ENCODE measurements at regions not wholly inside any gene's neighbourhood (a gene's known extent, or its start where the extent isn't known, plus 50 kb on each side); places are given as distances from the start of the nearest gene placed in this dataset.
"Not testable (repeated sequence)": the region's sequence is repeated elsewhere in the genome, so short reads cannot be mapped to it uniquely, and the experiment has no call there.

- not testable (repeated sequence) for H3K9me3 ChIP-seq (ENCODE audit: control insufficient read depth, insufficient read depth, low read depth, low read length); H3K27ac ChIP-seq (ENCODE audit: low read depth, low read length); H3K9ac ChIP-seq (ENCODE audit: low read length); H3K36me3 ChIP-seq (ENCODE audit: control insufficient read depth, insufficient read depth, low read length); H3K4me1 ChIP-seq (ENCODE audit: control insufficient read depth, insufficient read depth, low read length); H3K27me3 ChIP-seq (ENCODE audit: control insufficient read depth, insufficient read depth, low read length); H3K4me3 ChIP-seq (ENCODE audit: low read depth, low read length)
Measured at GRCh38 chr15:83335542-83335941, 51.1 kb upstream of the BNC1 start.

GRCh38 chr15:83339396-83339795 is 54.9 kb upstream of the BNC1 start:
- Histone ChIP-seq H3K4me3 (ENCODE audit: low read depth, low read length) (no peak overlapping the region), H3K9me3 (ENCODE audit: control insufficient read depth, insufficient read depth, low read depth, low read length) (peaks cover 2% of the 10 kb centered on the region; the same call in 1 of the 2 replicates), H3K27ac (ENCODE audit: low read depth, low read length) (no peak overlapping the region), H3K4me1 (ENCODE audit: control insufficient read depth, insufficient read depth, low read length) (no peaks in the 10 kb centered on the region), H3K36me3 (ENCODE audit: control insufficient read depth, insufficient read depth, low read length) (no peaks in the 10 kb centered on the region), H3K27me3 (ENCODE audit: control insufficient read depth, insufficient read depth, low read length) (no peaks in the 10 kb centered on the region), H3K9ac (ENCODE audit: low read length) (no peak overlapping the region)

- no peaks in the 10 kb centered on the region for H3K4me1 ChIP-seq (ENCODE audit: control insufficient read depth, insufficient read depth, low read length)
- no peaks in the 10 kb centered on the region for H3K36me3 ChIP-seq (ENCODE audit: control insufficient read depth, insufficient read depth, low read length)
- peaks cover 2% of the 10 kb centered on the region; the same call in 1 of the 2 replicates for H3K9me3 ChIP-seq (ENCODE audit: control insufficient read depth, insufficient read depth, low read depth, low read length)
- H3K27me3 ChIP-seq (ENCODE audit: control insufficient read depth, insufficient read depth, low read length) = no peaks in the 10 kb centered on the region
- H3K27ac ChIP-seq (ENCODE audit: low read depth, low read length) = no peak overlapping the region
- H3K9ac ChIP-seq (ENCODE audit: low read length) = no peak overlapping the region
- H3K4me3 ChIP-seq (ENCODE audit: low read depth, low read length) = no peak overlapping the region
Measured at GRCh38 chr15:83340087-83340486, 55.6 kb upstream of the BNC1 start.

GRCh38 chr15:83346342-83346741 is 61.9 kb upstream of the BNC1 start:
- Histone ChIP-seq H3K4me3 (ENCODE audit: low read depth, low read length) (no peak overlapping the region), H3K36me3 (ENCODE audit: control insufficient read depth, insufficient read depth, low read length) (no peaks in the 10 kb centered on the region), H3K27ac (ENCODE audit: low read depth, low read length) (no peak overlapping the region), H3K9me3 (ENCODE audit: control insufficient read depth, insufficient read depth, low read depth, low read length) (no peaks in the 10 kb centered on the region), H3K27me3 (ENCODE audit: control insufficient read depth, insufficient read depth, low read length) (no peaks in the 10 kb centered on the region), H3K9ac (ENCODE audit: low read length) (no peak overlapping the region), H3K4me1 (ENCODE audit: control insufficient read depth, insufficient read depth, low read length) (no peaks in the 10 kb centered on the region)

GRCh38 chr15:83352119-83352518 is 67.7 kb upstream of the BNC1 start:
- no peak overlapping the region for H3K4me3 ChIP-seq (ENCODE audit: low read depth, low read length)
- peaks cover 4% of the 10 kb centered on the region; the same call in 1 of the 2 replicates for H3K4me1 ChIP-seq (ENCODE audit: control insufficient read depth, insufficient read depth, low read length)
- H3K9ac ChIP-seq (ENCODE audit: low read length) = no peak overlapping the region
- H3K36me3 ChIP-seq (ENCODE audit: control insufficient read depth, insufficient read depth, low read length) = no peaks in the 10 kb centered on the region
- H3K27ac ChIP-seq (ENCODE audit: low read depth, low read length) = no peak overlapping the region
- H3K9me3 ChIP-seq (ENCODE audit: control insufficient read depth, insufficient read depth, low read depth, low read length) = no peaks in the 10 kb centered on the region; the same call in 1 of the 2 replicates
- no peaks in the 10 kb centered on the region for H3K27me3 ChIP-seq (ENCODE audit: control insufficient read depth, insufficient read depth, low read length)

GRCh38 chr15:83356501-83357399 is 72.3 kb upstream of the BNC1 start:
- Histone ChIP-seq H3K36me3 (ENCODE audit: control insufficient read depth, insufficient read depth, low read length) (no peaks in the 10 kb centered on the region), H3K27ac (ENCODE audit: low read depth, low read length) (no peak overlapping the region), H3K4me1 (ENCODE audit: control insufficient read depth, insufficient read depth, low read length) (peaks cover 4% of the 10 kb centered on the region; the same call in 1 of the 2 replicates), H3K27me3 (ENCODE audit: control insufficient read depth, insufficient read depth, low read length) (no peaks in the 10 kb centered on the region), H3K9me3 (ENCODE audit: control insufficient read depth, insufficient read depth, low read depth, low read length) (no peaks in the 10 kb centered on the region; the same call in 1 of the 2 replicates), H3K4me3 (ENCODE audit: low read depth, low read length) (no peak overlapping the region), H3K9ac (ENCODE audit: low read length) (no peak overlapping the region)

- Histone ChIP-seq H3K27me3 (ENCODE audit: control insufficient read depth, insufficient read depth, low read length) (no peaks in the 10 kb centered on the region), H3K4me3 (ENCODE audit: low read depth, low read length) (no peak overlapping the region), H3K27ac (ENCODE audit: low read depth, low read length) (no peak overlapping the region), H3K9me3 (ENCODE audit: control insufficient read depth, insufficient read depth, low read depth, low read length) (no peaks in the 10 kb centered on the region; the same call in 1 of the 2 replicates), H3K36me3 (ENCODE audit: control insufficient read depth, insufficient read depth, low read length) (no peaks in the 10 kb centered on the region), H3K9ac (ENCODE audit: low read length) (no peak overlapping the region), H3K4me1 (ENCODE audit: control insufficient read depth, insufficient read depth, low read length) (peaks cover 4% of the 10 kb centered on the region; the same call in 1 of the 2 replicates)
Measured at GRCh38 chr15:83358972-83359564, 74.6 kb upstream of the BNC1 start.

- Histone ChIP-seq H3K27ac (ENCODE audit: low read depth, low read length) (no peak overlapping the region), H3K27me3 (ENCODE audit: control insufficient read depth, insufficient read depth, low read length) (peaks cover 25% of the 10 kb centered on the region), H3K9ac (ENCODE audit: low read length) (no peak overlapping the region), H3K9me3 (ENCODE audit: control insufficient read depth, insufficient read depth, low read depth, low read length) (no peaks in the 10 kb centered on the region), H3K36me3 (ENCODE audit: control insufficient read depth, insufficient read depth, low read length) (no peaks in the 10 kb centered on the region), H3K4me1 (ENCODE audit: control insufficient read depth, insufficient read depth, low read length) (peaks cover 5% of the 10 kb centered on the region), H3K4me3 (ENCODE audit: low read depth, low read length) (no peak overlapping the region)
Measured at GRCh38 chr15:83362706-83363105, 78.2 kb upstream of the BNC1 start.

- H3K27ac ChIP-seq (ENCODE audit: low read depth, low read length) = no peak overlapping the region
- no peak overlapping the region for H3K4me3 ChIP-seq (ENCODE audit: low read depth, low read length)
- H3K9me3 ChIP-seq (ENCODE audit: control insufficient read depth, insufficient read depth, low read depth, low read length) = no peaks in the 10 kb centered on the region
- no peaks in the 10 kb centered on the region for H3K36me3 ChIP-seq (ENCODE audit: control insufficient read depth, insufficient read depth, low read length)
- H3K9ac ChIP-seq (ENCODE audit: low read length) = no peak overlapping the region
- peaks cover 5% of the 10 kb centered on the region for H3K4me1 ChIP-seq (ENCODE audit: control insufficient read depth, insufficient read depth, low read length)
- peaks cover 25% of the 10 kb centered on the region for H3K27me3 ChIP-seq (ENCODE audit: control insufficient read depth, insufficient read depth, low read length)
Measured at GRCh38 chr15:83364501-83364900, 80.0 kb upstream of the BNC1 start.

- peaks cover 25% of the 10 kb centered on the region for H3K27me3 ChIP-seq (ENCODE audit: control insufficient read depth, insufficient read depth, low read length)
- no peaks in the 10 kb centered on the region for H3K36me3 ChIP-seq (ENCODE audit: control insufficient read depth, insufficient read depth, low read length)
- H3K9ac ChIP-seq (ENCODE audit: low read length) = no peak overlapping the region
- peak overlapping the region; percentile 71 for H3K4me3 ChIP-seq (ENCODE audit: low read depth, low read length)
- no peak overlapping the region for H3K27ac ChIP-seq (ENCODE audit: low read depth, low read length)
- no peaks in the 10 kb centered on the region for H3K9me3 ChIP-seq (ENCODE audit: control insufficient read depth, insufficient read depth, low read depth, low read length)
- H3K4me1 ChIP-seq (ENCODE audit: control insufficient read depth, insufficient read depth, low read length) = peaks cover 5% of the 10 kb centered on the region
Measured at GRCh38 chr15:83365370-83365938, 81.0 kb upstream of the BNC1 start.

GRCh38 chr15:83372434-83372891 is 74.7 kb upstream of the SH3GL3 start:
- peaks cover 18% of the 10 kb centered on the region for H3K27me3 ChIP-seq (ENCODE audit: control insufficient read depth, insufficient read depth, low read length)
- H3K9me3 ChIP-seq (ENCODE audit: control insufficient read depth, insufficient read depth, low read depth, low read length) = no peaks in the 10 kb centered on the region
- H3K36me3 ChIP-seq (ENCODE audit: control insufficient read depth, insufficient read depth, low read length) = no peaks in the 10 kb centered on the region
- H3K9ac ChIP-seq (ENCODE audit: low read length) = no peak overlapping the region
- H3K27ac ChIP-seq (ENCODE audit: low read depth, low read length) = no peak overlapping the region
- H3K4me1 ChIP-seq (ENCODE audit: control insufficient read depth, insufficient read depth, low read length) = peaks cover 8% of the 10 kb centered on the region
- no peak overlapping the region for H3K4me3 ChIP-seq (ENCODE audit: low read depth, low read length)

All from HUES6 (cell line).